ENCODE measurements at regions not wholly inside any gene's neighbourhood (a gene's known extent, or its start where the extent isn't known, plus 50 kb on each side); places are given as distances from the start of the nearest gene placed in this dataset.
"Not testable (repeated sequence)": the region's sequence is repeated elsewhere in the genome, so short reads cannot be mapped to it uniquely, and the experiment has no call there.

DNA sequence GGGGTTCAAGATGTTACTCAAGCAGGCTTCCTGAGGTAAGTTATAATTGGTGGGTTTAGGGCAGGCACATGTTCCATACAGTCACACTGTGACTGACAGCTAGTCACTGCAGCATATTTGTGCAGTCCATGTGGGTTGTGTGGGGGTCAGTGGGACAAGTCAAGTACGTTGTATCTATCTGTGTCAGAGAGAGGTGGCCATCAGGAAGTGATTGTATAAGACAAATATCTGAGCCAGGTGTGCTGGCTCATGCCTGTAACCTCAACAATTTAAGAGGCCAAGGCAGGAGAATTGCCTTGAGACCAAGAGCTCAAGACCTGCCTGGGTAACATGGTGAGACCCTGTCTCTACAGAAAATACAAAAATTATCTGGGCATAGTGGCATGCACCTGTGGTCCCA is 509.3 kb downstream of the CENPC start:
- DNase-seq = no peak

DNA sequence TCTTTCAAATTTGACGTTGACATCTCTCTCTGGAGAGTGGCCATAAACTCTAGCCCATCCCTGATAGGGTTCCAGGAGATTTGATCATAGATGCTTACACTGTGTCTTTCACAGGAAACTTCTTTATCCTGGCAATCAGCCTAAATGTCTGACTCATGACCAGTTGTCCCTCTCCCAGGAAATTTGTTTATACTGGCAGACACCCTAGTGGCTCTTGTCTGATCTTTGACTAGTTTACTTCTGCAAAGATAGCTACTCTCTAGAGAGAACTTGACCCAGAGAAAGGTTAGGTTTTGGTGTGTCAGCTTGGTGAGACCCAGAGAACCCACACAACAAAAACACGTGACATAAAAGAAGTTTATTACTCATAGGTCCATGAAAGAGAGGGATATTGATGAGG is 509.8 kb downstream of the CENPC start:
- DNase-seq = no peak

DNA sequence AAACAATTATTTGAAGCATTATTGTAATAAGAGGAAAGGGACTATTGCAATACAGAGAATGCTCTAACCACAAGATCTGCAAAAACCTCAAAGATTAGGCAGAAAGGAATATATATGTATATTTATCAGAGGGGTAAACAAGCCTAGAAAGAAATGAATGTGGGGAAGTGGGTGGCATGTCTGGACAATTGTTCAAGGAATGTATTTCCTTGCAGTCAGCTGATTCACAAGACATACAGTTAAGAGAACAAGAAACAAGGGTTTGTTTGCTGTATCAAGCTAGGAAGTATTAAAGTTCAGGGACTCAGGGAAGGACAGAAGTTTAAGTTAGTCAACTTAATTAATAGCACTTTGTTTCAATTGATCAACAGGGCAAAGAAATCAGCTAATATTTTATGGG is 514.7 kb downstream of the CENPC start:
- DNase-seq = no peak

DNA sequence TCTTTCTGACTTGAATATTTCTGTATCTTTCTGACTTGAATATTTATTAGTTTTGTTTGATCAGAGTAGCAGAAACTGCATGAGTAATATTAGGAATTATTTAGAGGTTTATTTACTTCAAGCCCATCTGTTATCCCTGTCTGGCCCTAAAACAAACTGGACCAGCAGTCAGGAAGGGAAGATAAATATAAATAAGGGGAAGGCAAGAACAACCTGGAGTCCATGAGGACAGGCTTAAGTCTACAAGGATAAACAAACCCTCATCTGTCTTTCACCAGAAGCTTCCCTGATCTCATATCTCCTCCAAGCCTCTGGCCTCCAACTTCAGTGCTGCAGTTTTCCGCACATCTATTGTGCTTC is 524.9 kb downstream of the CENPC start:
- DNase-seq = no peak

DNA sequence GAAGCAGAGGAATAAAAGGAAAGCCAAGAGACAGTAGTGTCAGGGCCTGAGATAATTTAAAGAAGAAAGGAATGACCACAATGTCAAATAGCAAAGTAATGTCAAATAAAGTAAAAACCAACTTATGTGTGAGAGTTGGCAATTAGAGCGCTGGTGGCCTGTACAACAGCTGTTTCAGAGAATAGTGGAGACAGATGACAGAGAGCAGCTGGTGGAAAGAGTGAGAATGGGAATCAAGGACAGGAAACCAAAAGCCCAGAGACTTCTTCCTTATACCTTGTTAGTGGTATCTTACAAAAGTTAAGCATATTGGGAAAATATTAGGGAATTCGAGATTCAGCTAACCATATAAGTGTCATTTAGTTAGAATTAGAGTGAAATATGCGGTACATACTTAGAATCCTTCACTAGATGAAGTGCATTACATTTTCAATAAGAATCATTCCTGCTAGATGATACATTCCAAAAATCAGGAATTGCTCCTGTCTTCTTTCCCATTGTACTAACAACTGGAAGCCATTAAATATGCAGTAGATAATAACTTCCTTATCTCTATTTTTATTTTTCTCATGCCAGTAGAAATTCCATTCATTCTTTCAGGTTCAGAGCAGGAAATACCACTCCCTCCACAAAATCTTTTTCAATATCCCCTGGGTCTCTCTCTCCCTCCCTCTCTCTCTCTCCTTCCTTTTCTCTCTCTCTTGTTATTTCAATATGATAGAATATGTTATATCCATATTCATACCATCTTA is 525.4 kb downstream of the CENPC start:
- DNase-seq = no peak

DNA sequence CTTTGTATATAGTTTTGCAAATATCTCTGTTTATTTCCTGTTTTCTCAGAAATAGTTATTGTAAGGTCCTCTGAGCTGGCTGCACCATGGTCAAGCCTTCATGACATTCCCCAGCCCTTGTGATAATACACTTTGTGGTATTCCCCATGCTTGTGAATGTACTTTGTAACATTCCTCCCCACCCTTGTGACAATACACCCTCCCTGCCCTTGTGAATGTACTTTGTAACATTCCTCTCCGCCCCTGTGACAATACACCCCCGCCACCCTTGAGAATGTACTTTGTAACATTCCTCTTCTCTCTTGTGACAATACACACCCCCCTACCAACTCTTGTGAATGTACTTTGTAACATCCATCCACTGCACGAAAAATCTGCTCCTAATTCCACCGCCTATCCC is 530.7 kb downstream of the CENPC start:
- DNase-seq = no peak

DNA sequence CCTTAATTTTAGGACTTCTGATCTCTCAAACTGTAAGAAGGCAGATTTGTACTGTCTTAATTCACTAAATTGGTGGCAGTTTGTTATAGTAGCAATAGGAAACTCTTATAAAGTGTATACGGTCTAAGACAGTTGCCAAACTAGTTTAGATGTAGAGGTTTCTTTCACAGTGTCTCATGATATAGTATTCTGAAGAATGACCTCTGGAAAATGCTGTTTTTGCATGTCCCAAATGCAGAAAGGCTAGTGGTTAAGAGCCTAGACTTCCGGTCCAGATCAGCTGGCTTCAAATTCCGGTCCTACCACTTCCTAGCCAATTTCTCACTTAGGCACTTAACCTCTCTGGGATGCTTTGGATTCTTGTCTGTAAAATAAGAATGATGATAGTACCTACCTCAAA is 538.5 kb downstream of the CENPC start:
- no peak for DNase-seq

DNA sequence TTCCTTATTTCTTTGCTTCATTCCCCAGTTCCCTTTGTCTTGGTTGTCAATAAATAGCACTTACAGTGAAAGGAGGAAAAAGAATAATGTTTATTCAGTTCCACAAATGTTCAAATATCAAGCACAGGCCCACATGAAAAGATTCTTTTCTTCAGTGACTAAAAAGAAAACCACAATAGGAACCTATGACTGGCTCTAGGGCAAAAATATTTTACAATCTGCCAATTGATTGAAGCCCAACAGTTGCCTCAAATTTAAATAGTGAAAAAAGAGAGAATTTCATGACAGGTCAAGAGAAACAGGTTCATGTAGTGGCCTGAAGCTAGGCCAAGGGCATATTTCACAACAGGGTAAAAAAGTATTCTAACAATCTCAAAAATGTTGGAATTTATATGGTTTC is 553.8 kb downstream of the CENPC start:
- no peak for DNase-seq

DNA sequence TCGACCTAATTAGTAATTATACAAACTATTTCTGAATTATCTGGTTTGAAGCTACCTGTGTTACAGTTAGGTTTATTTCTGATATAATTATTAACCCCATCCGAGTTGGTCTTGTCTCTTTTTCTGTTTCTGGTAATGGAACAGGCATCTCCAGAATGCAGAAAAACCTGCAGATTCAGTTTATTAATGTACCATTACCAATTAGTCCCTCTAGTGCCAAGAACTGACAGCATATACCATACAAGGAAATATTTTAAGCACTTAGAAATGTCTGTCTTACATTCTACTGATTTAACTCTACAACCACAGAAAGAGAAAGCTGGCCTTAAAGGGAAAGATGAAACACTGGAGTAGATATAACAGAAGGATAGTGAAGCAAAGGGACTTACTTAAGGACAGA is 570.6 kb downstream of the CENPC start:
- no peak for DNase-seq

DNA sequence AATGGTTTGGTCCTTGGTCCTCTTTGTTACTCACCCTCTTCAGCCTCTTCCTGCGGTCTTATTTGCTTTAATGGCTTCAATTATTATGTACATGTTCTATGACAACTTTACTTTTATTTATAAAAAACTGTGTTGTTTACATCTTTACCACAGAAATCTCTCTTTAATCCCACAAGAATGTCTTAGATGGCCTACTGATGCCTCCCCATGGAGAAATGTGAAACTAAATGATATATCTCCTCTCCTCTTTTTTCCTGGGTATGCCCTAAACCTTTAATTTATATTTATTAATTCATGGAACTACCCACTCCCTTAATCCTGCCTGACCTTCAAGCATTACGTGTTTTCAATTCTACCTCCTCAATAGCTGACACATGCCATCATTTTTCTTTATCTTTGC is 573.2 kb downstream of the CENPC start:
- no peak for DNase-seq

DNA sequence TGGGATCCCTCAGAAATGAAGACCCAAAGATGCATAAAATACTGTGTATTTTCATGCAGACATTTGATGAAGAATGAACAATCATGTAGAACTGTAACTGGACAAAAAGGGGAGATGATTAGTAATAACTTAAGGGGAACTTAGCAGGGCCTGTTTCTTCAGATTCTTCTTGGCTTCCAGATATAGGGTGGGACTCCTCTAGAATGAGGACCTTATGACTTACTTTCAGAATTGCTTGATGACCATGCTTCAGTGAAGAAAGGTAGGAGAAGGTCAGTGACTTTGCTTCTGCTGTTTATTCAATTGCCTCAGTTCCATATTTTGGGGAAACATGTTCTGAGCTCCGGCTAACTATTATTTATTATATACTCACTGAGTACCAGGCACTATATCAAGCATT is 580.8 kb downstream of the CENPC start:
- DNase-seq = no peak

DNA sequence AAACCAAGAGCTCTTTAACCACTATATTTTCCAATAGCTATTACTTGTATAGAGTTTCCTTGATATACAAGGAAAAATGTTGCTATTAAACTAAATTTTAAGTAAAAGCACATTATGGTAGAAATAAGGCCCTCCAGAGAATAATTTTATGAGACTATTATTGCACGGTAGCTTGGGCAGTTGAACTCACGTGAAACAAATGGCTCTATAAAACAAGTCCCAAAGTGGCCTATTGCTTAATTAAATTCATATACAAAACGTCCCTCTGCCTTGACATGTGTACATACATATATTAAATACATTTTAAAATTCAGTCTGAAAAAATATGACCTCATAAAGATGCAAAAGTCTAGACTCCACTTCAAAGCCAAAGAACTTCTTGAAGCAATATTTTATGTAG is 582.2 kb downstream of the CENPC start:
- no peak for DNase-seq

DNA sequence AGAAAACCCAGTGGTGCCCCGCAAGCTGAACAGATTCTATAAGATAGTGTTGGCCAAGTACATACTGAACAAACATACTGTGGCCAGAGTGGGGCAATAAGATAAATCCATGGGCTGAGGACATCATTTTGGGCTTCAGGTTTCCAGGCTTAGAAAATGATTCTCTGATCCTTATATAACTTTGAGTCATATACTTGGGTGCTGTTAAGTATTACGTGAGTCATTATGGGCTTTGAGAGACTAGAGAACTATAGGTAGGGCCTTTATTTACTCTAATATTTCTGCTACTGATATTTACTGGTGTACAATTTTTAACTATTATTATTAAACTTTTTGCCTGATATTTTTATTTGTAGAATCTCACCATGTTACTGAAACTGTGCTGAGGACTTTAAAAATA is 586.1 kb downstream of the CENPC start:
- DNase-seq = no peak

DNA sequence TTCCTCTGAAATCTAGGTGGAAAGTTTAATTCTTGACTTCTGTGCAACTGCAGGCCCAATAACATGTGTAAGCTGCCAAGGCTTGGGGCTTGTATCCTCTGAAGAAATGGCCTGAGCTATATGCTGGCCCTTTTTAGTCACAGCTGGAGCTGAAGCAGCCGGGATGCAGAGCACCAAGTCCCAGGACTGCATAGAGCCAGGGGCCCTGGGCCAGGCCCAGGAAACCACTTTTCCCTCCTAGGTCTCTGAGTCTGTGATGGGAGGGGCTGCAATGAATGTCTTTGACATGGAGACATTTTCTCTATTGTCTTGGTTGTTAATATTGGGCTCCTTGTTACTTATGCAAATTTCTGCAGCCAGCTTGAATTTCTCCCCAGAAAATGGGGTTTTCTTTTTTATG is 588.5 kb downstream of the CENPC start:
- no peak for DNase-seq

DNA sequence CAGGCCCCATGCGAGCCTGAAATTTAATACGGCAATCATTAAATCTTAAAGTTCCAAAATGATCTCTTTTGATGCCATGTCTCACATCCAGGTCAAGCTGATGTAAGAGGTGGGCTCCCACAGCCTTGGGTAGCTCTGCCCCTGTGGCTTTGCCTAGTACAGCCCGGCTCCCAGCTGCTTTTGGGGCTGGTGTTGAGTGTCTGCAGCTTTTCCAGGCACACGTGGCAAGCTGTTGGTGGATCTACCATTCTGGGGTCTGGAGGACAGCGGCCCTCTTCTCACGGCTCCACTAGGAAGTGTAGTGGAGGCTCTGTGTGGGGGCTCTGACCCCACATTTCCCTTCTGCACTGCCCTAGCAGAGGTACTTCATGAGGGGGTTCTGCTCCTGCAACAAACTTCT is 588.9 kb downstream of the CENPC start:
- no peak for DNase-seq

DNA sequence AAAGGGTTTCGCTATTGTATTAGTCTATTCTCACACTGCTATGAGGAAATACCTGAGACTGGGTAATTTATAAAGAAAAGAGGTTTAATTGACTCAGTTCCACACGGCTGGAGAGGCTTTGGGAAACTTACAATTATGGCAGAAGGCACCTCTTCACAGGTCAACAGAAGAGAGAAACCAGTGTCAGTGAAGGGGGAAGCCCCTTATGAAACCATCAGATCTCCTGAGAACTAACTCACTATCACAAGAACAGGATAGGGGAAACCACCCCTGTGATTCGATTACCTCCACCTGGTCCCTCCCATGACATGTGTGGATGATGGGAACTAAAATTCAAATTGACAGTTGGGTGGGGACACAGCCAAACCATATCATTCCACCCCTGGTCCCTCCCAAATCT is 589.5 kb downstream of the CENPC start:
- DNase-seq = no peak

DNA sequence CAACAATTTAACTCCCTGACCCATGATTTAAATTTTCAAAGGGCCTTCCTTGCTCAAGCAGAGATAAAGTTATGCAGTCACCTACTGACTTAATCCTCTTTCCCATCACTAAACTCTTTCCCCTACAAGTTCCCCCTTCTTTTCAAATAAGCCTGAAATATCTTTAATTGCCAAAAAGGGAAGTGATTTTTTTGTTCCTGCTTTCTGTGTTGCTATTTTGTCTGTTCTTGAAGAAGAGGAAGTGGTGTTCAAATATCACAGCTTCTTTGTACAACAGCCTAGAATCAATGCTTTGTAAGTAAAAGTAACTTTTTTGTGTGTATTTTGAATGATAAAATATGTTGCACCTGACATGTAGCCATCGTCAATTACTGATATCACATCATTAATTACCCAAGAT is 595.9 kb downstream of the CENPC start:
- DNase-seq = no peak

DNA sequence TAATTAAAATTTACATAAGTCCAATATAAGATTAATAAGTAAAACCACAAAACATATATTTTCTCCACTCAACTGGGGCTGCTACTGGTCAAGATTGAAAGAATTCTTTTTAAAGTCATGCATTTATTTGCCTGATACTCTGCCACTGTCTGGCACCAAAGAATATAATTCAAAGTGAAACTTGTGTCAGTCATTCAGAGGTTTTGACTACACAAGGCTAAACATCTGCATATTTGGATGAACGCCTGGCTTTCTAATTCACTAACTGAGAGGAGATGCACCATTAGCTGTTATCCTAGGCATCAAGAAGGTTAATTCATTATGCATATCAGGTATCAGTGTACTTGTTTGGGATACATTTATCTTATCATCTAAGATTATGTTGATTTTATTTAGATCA is 598.5 kb downstream of the CENPC start:
- DNase-seq = no peak

DNA sequence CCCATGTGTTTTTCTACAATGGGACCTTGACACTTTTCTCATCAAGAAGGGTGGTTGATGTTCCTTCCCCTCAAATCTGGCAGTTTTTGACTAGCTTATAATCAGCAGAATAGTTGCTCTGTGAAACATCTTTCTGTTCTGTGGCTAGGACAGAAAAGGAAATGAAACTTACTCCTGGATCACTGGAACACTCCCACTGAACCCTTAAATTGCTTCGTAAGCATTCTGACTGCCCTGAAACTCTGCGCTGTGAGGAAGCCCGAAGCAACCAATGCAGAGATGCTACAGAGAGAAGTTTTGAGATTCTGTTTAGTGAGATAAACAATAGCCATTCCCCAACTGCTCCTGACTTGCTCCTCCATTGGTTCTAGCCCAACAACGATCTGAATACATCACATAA is 602.2 kb downstream of the CENPC start:
- DNase-seq = no peak

DNA sequence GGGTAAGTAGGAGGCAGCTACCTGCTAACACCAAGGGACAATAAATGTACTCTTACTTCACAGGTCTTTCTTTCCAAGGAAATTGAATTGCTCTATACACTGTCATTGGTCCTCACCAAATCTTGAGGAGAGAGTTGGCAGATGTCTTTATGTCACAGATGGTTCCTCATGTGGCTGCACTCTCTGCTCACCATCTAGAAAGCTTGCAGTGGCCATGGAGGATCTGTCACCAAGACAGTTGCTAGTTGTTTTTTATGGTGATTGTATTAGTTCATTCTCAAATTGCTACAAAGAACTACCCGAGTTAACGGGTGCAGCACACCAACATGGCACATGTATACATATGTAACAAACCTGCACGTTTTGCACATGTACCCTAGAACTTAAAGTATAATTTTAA is 613.3 kb downstream of the CENPC start:
- DNase-seq = not testable (repeated sequence)

DNA sequence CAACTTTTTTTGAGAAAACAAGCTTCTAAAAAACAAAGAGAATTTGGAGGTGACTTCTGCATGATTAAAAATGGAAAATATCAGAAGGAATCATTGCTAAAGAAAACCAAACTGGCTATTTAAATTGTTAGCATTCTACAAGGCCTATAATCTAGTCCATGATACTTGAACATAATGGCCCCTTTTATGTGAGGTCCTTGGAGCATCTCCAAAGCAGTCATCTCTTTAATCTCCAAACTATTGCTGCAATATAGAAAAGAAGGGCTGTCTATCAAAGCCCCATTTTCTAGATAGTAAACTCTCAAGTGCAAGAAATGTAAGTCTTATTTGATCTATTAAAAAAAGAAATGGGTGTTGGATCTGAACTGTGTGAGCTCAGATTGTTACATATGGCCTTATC is 615.1 kb downstream of the CENPC start:
- no peak for DNase-seq

DNA sequence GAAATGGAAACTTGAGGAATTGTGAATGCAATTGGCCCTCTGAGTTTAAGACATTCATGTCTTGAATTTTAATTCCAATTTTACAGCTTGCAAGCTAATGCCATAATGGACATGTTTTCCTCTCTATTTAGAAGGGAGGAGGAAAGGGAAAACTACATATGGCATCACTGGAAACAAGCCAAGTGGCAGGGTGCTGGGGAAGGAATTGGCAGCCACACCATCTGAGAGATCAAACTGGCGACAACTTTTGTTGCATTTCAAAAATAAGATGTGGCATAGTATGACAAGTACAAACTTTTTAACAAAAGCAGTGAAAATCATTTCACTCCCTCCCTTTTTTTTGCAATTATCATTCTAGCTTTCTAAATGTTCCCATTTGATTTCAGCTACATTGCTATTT is 615.6 kb downstream of the CENPC start:
- no peak for DNase-seq

DNA sequence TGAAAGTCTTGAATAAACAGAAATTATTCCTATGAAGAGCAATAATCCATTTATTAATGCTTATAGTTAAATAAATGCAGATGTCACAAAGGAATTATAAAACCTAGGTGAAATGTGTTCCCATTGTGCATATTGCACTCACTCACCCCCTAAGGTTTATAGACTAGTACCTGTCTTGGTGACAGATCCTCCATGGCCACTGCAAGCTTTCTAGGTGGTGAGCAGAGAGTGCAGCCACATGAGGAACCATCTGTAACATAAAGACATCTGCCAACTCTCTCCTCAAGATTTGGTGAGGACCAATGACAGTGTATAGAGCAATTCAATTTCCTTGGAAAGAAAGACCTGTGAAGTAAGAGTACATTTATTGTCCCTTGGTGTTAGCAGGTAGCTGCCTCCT is 616.4 kb downstream of the CENPC start:
- not testable (repeated sequence) for DNase-seq

DNA sequence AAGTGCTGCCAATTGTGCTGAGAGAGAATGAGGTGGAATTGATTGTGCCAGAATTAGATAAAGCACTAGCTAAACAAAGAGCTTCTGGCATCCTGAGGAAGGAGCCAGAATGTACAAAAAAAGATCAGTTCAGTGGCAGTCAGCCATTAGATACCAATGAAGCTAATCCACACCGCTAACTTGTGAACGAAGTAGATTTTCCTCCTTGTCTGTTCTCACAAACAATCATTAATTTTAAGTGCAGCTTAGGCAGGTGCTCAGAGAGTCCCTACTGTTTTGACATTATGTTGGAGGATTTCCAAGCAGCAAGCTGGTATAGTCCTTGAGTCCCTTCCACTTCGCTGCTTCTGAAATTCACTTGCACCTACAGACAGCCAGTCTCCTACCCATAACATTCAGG is 617.4 kb downstream of the CENPC start:
- DNase-seq = no peak

DNA sequence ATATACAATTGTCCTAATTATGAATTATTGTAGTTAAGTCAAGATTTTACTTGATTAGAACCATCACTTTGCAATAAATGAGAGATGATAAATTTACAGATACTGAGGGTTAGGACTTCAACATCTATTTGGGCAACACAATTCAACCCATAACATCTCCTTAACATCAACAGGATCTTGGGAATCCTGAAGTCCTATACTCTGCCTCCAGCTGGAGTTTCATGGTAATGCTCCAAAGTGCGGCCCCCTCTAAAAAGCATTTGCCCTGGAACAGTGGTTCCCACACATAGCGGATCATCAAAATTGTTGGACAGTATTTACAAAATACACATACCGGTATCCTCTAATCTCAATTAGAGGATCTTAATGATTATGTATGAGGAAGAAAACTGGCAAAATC is 618.6 kb downstream of the CENPC start:
- DNase-seq = no peak
